K562 (cell line): ENCODE measurements at regions not wholly inside any gene's neighbourhood (a gene's known extent, or its start where the extent isn't known, plus 50 kb on each side); places are given as distances from the start of the nearest gene placed in this dataset.

Experiments used
- CBX2 ChIP-seq: fragments of 200-600 bp; sonication (generic); IDR thresholded peaks from one replicate; pipeline ENCODE4 v1.6.1; 2012; ENCODE audit warnings: mild to moderate bottlenecking, low read length, inconsistent platforms; ENCODE audit not compliant: insufficient read depth, poor library complexity, severe bottlenecking
- CHD1 ChIP-seq: fragments of 200-600 bp; sonication (generic); IDR thresholded peaks from one replicate; pipeline ENCODE4 v1.6.1; 2012; ENCODE audit warnings: mild to moderate bottlenecking, moderate library complexity, low read length, inconsistent platforms
- CTCF ChIP-seq, 3 experiments: IDR thresholded peaks in 2 of 3; conservative IDR thresholded peaks in 1 of 3; 2 replicates each; pipeline ENCODE4 v1.5.1; 2011 to 2012; ENCODE audit warnings: low read length in 3 of 3, mild to moderate bottlenecking in 3 of 3, control low read depth in 2 of 3, improper control_type of control experiment in 1 of 3, inconsistent platforms in 1 of 3, low read depth in 1 of 3, mixed read lengths in 1 of 3, moderate library complexity in 1 of 3; ENCODE audit not compliant: insufficient read depth in 2 of 3
- FOXM1 ChIP-seq, 2 experiments: fragments of 450-650 bp in 1 of 2; sonication (generic) in 1 of 2; formaldehyde crosslinking in 1 of 2; IDR thresholded peaks; 2 replicates each; pipeline versions ENCODE4 v1.6.1 to v1.9.0; 2017 to 2022; ENCODE audit warnings: low read depth in 2 of 2, mild to moderate bottlenecking in 2 of 2, missing genetic modification reagents in 1 of 2, moderate library complexity in 1 of 2
- KLF13 ChIP-seq: fragments of 450-650 bp; IDR thresholded peaks from 2 replicates; pipeline ENCODE4 v1.6.1; 2016; ENCODE audit warnings: missing genetic modification characterization, low read depth, mild to moderate bottlenecking, missing compliant biosample characterization, moderate library complexity, borderline replicate concordance
- MEF2A ChIP-seq: IDR thresholded peaks from 2 replicates; pipeline ENCODE4 v1.6.1; 2011; ENCODE audit warnings: low read depth, mild to moderate bottlenecking, low read length, moderate library complexity; ENCODE audit not compliant: control insufficient read depth
- MTF1 ChIP-seq: fragments of 250-450 bp; sonication (Bioruptor Pico); IDR thresholded peaks from 2 replicates; pipeline ENCODE4 v1.9.0; 2021; ENCODE audit warnings: moderate library complexity, mild to moderate bottlenecking, inconsistent platforms, borderline replicate concordance
- SNRNP70 ChIP-seq: fragments of 200-400 bp; formaldehyde crosslinking; optimal IDR thresholded peaks from 2 replicates; pipeline ENCODE3; 2017; ENCODE audit warnings: low read depth, low read length
- TFE3 ChIP-seq: fragments of 450-650 bp; formaldehyde crosslinking; IDR thresholded peaks from 2 replicates; pipeline ENCODE4 v1.4.0; 2020; ENCODE audit warnings: mild to moderate bottlenecking, mixed read lengths
- ZNF589 ChIP-seq: fragments of 200-800 bp; sonication (Bioruptor generic); IDR thresholded peaks from 2 replicates; pipeline ENCODE4 v1.6.1; 2016; ENCODE audit warnings: low read depth, missing genetic modification characterization, missing compliant biosample characterization
- ZNF668 ChIP-seq: fragments of 250-450 bp; sonication (Bioruptor Pico); IDR thresholded peaks from 2 replicates; pipeline ENCODE4 v1.8.0; 2022; ENCODE audit warnings: mild to moderate bottlenecking, inconsistent platforms

- TF ChIP-seq CTCF (IDR thresholded peaks at IDR 0.05 in 2 of 3, conservative IDR thresholded peaks at IDR 0.05 in 1 of 3; ENCODE audit: insufficient read depth in 2 of 3, low read depth in 1 of 3, low read length in 3 of 3) (no peak), MTF1 (CRISPR knock-in tag) (no peak), ZNF589 (no peak), TFE3 (CRISPR knock-in tag) (no peak), SNRNP70 (no peak), FOXM1 (IDR thresholded peaks at IDR 0.05; ENCODE audit: low read depth) (no peak), FOXM1 (CRISPR knock-in tag; IDR thresholded peaks at IDR 0.05; ENCODE audit: low read depth) (no peak), CBX2 (no peak), ZNF668 (CRISPR knock-in tag) (no peak), KLF13 (no peak), CHD1 (no peak), MEF2A (no peak)
Measured at GRCh38 chr5:60357302-60357701, 342.7 kb downstream of the DEPDC1B start.
